ENCODE measurements at regions not wholly inside any gene's neighbourhood (a gene's known extent, or its start where the extent isn't known, plus 50 kb on each side); places are given as distances from the start of the nearest gene placed in this dataset.

DNA sequence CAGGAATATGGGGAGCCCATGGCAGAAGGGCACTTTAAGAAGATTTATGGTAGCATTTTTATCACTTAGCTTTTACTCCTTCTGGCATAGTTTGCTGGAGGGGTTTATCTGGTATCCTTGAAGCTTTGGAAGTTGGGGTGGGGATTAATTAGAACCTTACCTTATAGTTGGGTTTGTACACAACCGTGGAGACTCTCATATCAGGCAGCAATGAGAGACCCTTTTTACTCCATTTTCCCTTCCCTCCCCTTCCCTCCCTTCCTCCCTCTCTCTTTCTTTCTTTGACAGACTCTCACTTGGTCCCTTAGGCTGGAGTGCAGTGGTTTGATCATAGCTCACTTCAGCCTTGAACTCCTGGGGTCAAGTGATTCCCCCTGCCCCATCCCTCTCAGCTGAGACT lies 465.8 kb upstream of the PODXL start:
- TF ChIP-seq, protein P1, sequence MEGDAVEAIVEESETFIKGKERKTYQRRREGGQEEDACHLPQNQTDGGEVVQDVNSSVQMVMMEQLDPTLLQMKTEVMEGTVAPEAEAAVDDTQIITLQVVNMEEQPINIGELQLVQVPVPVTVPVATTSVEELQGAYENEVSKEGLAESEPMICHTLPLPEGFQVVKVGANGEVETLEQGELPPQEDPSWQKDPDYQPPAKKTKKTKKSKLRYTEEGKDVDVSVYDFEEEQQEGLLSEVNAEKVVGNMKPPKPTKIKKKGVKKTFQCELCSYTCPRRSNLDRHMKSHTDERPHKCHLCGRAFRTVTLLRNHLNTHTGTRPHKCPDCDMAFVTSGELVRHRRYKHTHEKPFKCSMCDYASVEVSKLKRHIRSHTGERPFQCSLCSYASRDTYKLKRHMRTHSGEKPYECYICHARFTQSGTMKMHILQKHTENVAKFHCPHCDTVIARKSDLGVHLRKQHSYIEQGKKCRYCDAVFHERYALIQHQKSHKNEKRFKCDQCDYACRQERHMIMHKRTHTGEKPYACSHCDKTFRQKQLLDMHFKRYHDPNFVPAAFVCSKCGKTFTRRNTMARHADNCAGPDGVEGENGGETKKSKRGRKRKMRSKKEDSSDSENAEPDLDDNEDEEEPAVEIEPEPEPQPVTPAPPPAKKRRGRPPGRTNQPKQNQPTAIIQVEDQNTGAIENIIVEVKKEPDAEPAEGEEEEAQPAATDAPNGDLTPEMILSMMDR (IDR thresholded peaks at IDR 0.05): no peak
- no peak for TF ChIP-seq POLR2A (IDR thresholded peaks at IDR 0.05)
- no peak for TF ChIP-seq POLR2AphosphoS5 (IDR thresholded peaks at IDR 0.05)
- TF ChIP-seq EP300 (IDR thresholded peaks at IDR 0.05): no peak

Data from gastroesophageal sphincter (tissue), 3 donors.